GM18511 (cell line): ENCODE measurements at regions not wholly inside any gene's neighbourhood (a gene's known extent, or its start where the extent isn't known, plus 50 kb on each side); places are given as distances from the start of the nearest gene placed in this dataset.

Experiments
- ATAC-seq: cut with Tn5 transposase; IDR thresholded peaks from one replicate; pipeline ENCODE4 v1.9.1; 2021; ENCODE audit warnings: mild to moderate bottlenecking, moderate library complexity; ENCODE audit not compliant: unreplicated experiment

- no peak for ATAC-seq
Observed at GRCh38 chr12:58186401-58186800, 245.0 kb downstream of the ATP23 start.

DNA sequence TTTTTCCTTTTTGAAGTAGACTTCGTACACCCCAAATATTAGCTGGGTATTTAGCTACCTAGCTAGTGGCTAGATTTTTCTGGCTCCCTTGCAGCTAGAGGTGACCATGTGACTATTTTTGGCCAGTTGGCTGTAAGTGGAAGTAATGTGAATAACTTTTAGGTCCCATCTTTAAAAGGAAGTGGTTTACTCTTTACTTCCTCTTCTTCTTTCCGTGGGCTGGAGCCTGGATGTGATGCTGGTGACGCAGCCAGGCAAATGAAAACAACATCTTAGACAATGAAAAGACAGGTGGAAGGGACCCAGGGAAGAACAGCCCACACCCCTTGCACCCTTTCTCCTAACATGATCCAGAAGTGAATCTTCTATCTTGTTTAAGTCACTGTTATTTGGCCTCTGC is 245.5 kb downstream of the ATP23 start:
- no peak for ATAC-seq

DNA sequence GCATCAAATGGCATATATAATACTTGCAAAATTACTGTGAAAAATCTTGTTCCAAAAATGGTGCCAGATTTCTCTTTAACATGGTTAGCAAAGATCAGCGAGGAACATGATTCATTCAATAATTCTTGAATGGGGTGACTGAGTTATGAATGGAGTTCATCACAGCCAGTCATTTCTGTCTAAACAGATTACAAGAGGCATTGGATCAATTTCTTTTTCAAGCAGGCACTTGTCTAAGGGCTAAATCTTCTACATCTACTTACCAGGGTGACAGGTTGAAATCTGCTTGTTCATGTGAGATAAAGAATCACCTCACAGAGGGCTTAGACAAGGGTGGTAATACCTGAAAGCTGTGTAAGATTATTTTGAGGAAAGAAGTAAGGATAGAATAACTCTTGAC is 247.7 kb downstream of the ATP23 start:
- ATAC-seq = no peak

DNA sequence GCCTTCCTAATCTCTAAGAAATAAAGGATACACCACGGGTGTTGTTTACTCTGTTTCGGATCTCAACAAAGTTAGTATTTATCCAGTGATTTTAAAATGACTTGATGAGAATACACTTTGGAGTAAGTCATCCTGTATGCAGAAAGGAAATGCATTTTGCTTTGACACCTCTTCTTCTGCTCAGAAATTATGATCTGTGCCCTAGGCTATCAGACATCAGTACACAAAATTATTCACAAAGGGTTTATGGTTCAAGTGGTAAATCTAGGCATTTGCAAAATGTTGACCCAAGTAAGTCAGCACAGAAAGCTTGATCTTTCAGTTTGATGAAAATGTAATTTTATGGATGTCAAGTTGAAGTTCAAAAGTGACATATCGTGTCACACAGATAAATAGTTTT is 248.5 kb downstream of the ATP23 start:
- ATAC-seq = no peak

DNA sequence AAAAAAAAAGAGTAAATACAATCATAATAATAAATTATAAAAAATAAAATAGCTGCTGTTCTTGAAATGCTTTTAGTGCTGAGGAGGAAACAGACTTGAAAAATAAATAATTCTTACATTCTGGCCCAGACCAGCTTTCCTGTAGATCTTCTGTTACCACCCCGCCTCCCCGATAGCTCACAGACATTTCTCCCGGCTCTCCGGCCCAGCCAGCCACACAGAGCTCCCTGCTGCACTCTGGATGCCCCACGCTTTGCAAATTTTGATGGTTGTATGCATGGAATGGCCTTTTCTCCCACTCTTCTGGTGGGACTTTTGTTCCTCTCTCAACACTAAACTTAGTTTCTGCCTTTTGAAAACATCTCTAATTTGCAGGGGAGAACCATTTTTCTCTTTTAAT is 249.3 kb downstream of the ATP23 start:
- no peak for ATAC-seq

GRCh38 chr12:58196971-58197370 is 255.6 kb downstream of the ATP23 start:
- ATAC-seq = no peak

- no peak for ATAC-seq
Observed at GRCh38 chr12:58202933-58203718, 261.8 kb downstream of the ATP23 start.

- no peak for ATAC-seq
Observed at GRCh38 chr12:58204071-58204470, 262.7 kb downstream of the ATP23 start.

GRCh38 chr12:58206876-58207275 is 265.5 kb downstream of the ATP23 start:
- ATAC-seq = no peak

DNA sequence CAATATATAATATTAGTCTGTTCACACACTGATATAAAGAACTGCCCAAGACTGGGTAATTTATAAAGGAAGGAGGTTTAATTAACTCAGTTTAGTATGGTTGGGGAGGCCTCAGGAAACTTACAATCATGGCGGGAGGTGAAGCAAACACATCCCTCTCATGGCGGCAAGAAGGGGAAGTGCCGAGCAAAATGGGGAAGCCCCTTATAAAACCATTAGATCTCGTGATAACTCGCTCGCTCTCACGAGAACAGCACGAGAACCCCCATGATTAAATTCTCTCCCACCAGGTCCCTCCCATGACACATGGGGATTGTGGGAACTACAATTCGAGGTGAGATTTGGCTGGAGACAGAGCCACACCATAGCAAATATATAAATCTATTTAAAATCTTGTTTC is 269.8 kb downstream of the ATP23 start:
- ATAC-seq = no peak

GRCh38 chr12:58217130-58217529 is 275.8 kb downstream of the ATP23 start:
- no peak for ATAC-seq

DNA sequence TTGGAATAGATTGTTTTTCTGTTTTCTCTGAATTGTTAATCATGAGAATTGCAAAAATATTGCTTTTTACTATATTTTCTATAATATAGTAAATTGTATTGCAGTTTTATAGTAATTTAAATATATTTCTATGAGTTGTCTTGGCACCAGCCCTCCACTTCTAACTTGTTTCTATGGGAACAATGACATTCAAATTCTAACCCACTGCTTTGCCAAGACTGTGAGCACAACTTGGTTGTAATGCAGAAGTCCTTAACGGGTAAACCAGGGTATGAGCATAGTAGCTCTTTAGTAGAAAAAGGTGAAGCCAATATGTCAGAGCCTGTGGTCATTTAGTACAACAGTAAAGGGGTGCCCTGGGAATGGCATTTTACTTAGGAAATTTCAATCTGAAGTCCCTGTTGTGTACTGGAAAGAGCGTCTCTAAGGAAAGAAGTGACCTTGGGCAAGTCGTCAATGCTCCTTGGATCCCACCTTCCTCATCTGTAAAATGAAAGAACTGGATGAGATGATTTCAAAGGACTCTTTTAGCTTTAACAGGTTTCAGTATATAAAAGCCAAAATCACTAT is 283.3 kb downstream of the ATP23 start:
- no peak for ATAC-seq

DNA sequence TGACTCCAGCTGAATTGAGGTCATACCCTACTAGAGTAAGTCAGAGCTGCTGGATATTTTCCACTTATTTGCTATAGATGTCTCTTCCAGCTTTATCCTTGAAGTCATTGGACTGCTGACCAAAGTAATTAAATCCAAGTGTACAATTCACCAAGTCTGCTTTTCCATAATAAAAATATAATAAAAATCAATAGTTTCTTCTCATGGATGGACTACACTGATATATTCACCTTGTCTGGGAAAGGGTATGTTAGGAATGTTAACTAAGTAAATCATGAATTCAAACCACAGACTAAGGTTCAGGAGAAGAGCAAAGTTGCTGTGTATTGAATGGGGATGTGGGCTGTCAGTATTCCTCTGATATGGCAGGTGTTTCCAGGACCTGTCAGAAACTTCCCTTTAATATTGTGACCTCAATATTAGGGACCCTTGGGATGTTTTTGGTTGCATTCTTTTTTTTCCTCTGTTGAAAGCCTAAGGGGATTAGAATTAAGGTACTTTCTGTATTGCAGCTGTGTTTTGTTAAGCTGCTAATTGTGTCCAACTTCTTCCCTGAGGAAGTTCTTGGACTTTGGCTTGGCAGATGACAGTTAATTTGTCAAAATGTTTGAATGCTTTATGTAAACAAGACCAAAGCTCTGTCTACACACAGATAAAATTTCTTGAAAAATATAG is 284.0 kb downstream of the ATP23 start:
- no peak for ATAC-seq

- no peak for ATAC-seq
Observed at GRCh38 chr12:58233886-58234285, 292.5 kb downstream of the ATP23 start.

GRCh38 chr12:58238411-58238810 is 297.0 kb downstream of the ATP23 start:
- no peak for ATAC-seq

DNA sequence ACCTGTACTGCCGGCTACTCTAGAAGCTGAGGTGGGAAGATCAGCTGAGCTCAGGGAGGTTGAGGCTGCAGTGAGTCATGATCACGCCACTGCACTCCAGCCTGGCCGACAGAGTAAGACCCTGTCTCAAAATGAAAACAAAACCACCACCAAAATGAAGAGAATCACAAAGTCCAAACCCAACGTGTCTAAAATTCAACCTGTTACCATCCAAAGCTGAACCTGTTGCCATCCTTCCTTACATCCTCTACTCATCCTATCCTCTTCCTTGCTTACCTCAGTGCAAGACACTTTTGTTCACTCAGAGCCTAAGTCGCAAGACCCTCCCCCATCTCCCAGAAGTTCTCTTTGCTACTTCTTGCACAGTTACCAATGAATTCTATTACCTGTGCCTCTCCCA is 299.7 kb downstream of the ATP23 start:
- no peak for ATAC-seq

DNA sequence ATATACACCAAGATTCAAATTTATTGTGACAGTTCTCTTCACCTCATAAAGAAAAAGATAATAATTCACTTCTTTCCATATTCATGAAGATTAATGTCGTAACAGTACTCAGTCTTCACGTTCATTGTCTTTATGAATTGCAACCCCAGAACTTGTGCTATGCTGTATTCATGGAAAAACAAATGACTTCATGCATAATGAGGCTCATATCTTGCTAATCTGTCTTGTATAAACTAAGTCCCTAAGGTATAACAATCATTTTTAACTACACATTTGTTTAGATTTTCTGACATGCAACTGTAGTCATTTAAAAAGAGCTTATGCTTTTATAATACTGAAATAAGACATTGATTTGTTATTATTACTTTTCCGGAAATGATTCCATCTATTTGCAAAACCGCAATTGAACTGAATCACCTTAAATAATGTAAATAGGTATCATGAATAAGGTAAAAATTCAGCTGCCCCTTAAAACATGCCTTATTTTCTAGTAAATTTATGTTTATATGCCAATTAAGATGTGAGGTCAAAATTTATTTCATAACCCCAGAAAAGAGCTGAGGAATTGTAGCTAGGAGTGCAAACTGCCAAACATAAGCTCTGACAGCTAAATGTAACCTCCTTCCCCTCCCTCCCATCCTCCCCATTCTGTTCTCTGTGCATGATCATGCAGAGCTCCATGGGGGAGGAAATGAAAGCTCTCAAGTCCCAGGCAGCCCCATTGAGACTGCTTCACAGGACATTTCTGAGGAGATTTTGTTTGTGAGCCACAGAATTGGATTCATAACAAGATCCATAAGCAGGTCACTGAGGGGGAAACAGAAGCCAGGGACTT is 301.6 kb downstream of the ATP23 start:
- ATAC-seq = no peak

GRCh38 chr12:58247633-58248032 is 306.3 kb downstream of the ATP23 start:
- ATAC-seq = no peak

- no peak for ATAC-seq
Observed at GRCh38 chr12:58248599-58248998, 307.2 kb downstream of the ATP23 start.

- no peak for ATAC-seq
Observed at GRCh38 chr12:58249610-58250009, 308.2 kb downstream of the ATP23 start.

DNA sequence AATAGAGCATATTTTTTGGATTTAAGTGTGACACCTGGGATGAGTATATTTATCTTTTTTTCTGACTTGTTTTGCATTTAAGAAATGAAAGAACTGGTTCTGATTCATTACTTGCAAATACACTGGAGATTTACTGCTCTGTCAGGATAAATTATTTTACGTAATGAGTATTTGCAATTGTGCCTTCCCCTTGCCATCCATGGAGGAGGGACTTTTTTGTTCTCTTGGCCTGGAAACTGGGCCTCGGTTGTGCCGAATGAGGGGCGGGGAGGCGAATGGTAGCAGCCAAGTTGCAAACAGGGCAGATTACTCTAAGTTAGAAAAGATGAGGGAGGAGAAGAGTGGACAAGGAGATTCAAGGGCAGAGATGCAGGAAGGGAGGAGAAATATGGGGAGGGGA is 308.7 kb downstream of the ATP23 start:
- ATAC-seq = no peak
